ENCODE measurements at regions not wholly inside any gene's neighbourhood (a gene's known extent, or its start where the extent isn't known, plus 50 kb on each side); places are given as distances from the start of the nearest gene placed in this dataset.
"Not testable (repeated sequence)": the region's sequence is repeated elsewhere in the genome, so short reads cannot be mapped to it uniquely, and the experiment has no call there.

- no peak for DNase-seq (ENCODE audit: low spot score in 2 of 2)
- no peak overlapping the region for H3K4me3 Mint-ChIP-seq
- H3K27me3 Mint-ChIP-seq = peaks cover 37% of the 10 kb centered on the region
- no peaks in the 10 kb centered on the region for H3K9me3 Mint-ChIP-seq
- no peak overlapping the region for H3K27ac Mint-ChIP-seq (ENCODE audit: low read depth)
- ATAC-seq (replicated peaks; ENCODE audit: extremely low read depth, poor library complexity, severe bottlenecking) = no peak
- H3K4me1 Mint-ChIP-seq = no peaks in the 10 kb centered on the region
- H3K36me3 Mint-ChIP-seq (ENCODE audit: insufficient read depth) = no peaks in the 10 kb centered on the region
These were observed 200.1 kb downstream of the BCL11A start for GRCh38 chr2:60353406-60353800.

DNA sequence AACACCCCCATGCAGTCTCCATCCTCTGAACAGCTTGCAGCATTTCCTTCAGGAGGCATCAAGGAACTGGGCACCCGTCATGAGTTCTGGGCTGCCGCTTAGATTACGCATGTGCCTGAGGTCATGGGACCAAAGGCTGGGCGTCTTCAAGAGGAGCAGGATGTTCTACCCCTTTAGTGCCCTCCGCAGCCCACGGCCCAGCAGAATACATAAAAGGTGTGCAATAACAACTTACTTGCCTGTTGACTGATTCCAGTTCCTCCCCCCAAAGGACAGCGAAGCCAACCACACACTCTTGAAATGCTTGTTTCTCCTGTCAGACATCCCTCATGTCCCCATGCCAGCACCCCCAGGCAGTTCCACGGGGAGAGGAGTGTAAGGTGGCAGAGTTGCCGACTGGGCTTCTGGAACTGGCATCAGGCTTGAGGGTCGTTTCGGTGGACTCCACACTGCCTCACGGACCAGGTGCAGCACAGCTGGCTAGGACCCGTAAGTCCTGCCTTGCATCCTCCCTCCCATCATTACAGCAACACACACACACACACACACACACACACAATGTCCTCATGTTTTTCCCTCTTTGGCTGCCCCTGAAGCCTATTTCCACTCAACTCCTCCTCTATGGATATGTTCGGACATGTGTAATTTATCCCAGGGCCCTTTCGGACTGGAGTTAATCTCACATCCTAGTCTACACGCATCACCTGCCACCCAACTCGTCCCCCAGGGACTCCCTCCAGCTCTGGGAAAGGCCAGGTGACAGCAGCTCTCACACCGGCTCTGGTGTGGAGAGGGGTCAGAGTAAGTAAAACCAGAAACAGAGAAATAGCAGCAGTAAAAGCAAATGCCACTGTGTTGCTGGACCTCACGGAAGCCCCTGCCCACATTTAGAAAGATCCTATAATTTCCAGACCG is 200.7 kb downstream of the BCL11A start:
- no peaks in the 10 kb centered on the region for H3K36me3 Mint-ChIP-seq (ENCODE audit: insufficient read depth)
- no peaks in the 10 kb centered on the region for H3K9me3 Mint-ChIP-seq
- DNase-seq (ENCODE audit: low spot score in 2 of 2) (no peak), ATAC-seq (replicated peaks; ENCODE audit: extremely low read depth, poor library complexity, severe bottlenecking) (no peak)
- no peak overlapping the region for H3K27ac Mint-ChIP-seq (ENCODE audit: low read depth)
- peaks cover 35% of the 10 kb centered on the region for H3K27me3 Mint-ChIP-seq
- no peaks in the 10 kb centered on the region for H3K4me1 Mint-ChIP-seq
- H3K4me3 Mint-ChIP-seq = no peak overlapping the region

DNA sequence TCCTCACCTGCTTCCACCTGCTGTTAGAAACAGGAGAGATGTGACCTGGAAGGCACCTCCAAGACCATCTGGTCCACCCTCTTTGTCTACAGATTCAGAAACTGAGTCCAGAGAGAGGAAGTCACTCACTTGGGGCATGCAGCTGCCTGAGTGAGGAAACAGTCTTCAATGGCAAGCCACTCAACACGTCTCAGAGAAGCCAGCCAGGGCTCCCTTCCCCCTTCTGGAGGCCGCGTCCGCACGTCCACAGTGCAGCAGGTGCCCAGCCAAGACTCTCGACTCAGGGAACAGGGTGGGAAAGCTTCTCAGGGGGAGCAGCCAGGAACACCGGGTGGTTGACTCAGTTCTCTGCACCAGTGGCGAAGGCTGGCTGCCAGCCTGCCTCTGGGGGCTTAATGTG is 201.7 kb downstream of the BCL11A start:
- no peaks in the 10 kb centered on the region for H3K4me1 Mint-ChIP-seq
- H3K4me3 Mint-ChIP-seq = no peak overlapping the region
- no peaks in the 10 kb centered on the region for H3K9me3 Mint-ChIP-seq

GRCh38 chr2:60351321-60351720 is 202.1 kb downstream of the BCL11A start:
- no peak for DNase-seq (ENCODE audit: low spot score in 2 of 2)
- Mint-ChIP-seq H3K27me3 (peaks cover 23% of the 10 kb centered on the region), H3K4me3 (no peak overlapping the region), H3K27ac (ENCODE audit: low read depth) (no peak overlapping the region), H3K9me3 (no peaks in the 10 kb centered on the region), H3K4me1 (no peaks in the 10 kb centered on the region), H3K36me3 (ENCODE audit: insufficient read depth) (no peaks in the 10 kb centered on the region)
- ATAC-seq (replicated peaks; ENCODE audit: extremely low read depth, poor library complexity, severe bottlenecking) = no peak

More for the DNA sequence above, 201.7 kb downstream of the BCL11A start:
- DNase-seq (ENCODE audit: low spot score in 2 of 2) (no peak), ATAC-seq (replicated peaks; ENCODE audit: extremely low read depth, poor library complexity, severe bottlenecking) (peak; percentile 11)
- Mint-ChIP-seq H3K27me3 (peaks cover 28% of the 10 kb centered on the region), H3K27ac (ENCODE audit: low read depth) (no peak overlapping the region), H3K36me3 (ENCODE audit: insufficient read depth) (no peaks in the 10 kb centered on the region)

- Mint-ChIP-seq H3K9me3 (no peaks in the 10 kb centered on the region), H3K4me1 (no peaks in the 10 kb centered on the region), H3K27ac (ENCODE audit: low read depth) (no peak overlapping the region), H3K36me3 (ENCODE audit: insufficient read depth) (no peaks in the 10 kb centered on the region), H3K27me3 (peaks cover 21% of the 10 kb centered on the region), H3K4me3 (no peak overlapping the region)
- ATAC-seq (replicated peaks; ENCODE audit: extremely low read depth, poor library complexity, severe bottlenecking) (no peak), DNase-seq (ENCODE audit: low spot score in 2 of 2) (no peak)
These were observed 202.7 kb downstream of the BCL11A start for GRCh38 chr2:60350791-60351190.

DNA sequence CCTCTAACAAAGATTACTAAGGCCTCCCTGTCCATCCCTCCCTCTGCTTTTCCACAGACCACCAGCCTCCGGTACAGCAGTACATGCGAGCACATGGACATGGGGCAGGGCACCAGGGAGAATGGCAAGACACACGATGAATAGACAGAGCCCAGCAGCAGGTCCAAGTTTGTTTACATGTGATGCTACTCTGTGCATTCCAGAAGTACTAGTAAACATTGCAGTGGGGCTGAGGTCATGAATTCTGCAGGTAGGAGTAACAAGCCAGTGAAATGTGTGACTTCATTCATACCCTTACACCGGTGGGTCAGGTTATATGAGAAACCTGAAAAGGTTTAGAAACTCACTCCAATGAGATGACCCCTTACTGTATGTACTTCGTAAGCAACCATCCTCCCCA is 205.7 kb downstream of the BCL11A start:
- Mint-ChIP-seq H3K36me3 (ENCODE audit: insufficient read depth) (no peaks in the 10 kb centered on the region), H3K9me3 (no peaks in the 10 kb centered on the region), H3K4me3 (no peak overlapping the region), H3K4me1 (no peaks in the 10 kb centered on the region), H3K27me3 (peaks cover 16% of the 10 kb centered on the region), H3K27ac (ENCODE audit: low read depth) (no peak overlapping the region)
- DNase-seq (ENCODE audit: low spot score in 2 of 2) (no peak), ATAC-seq (replicated peaks; ENCODE audit: extremely low read depth, poor library complexity, severe bottlenecking) (no peak)

- not testable (repeated sequence) for H3K4me1 Mint-ChIP-seq; H3K27ac Mint-ChIP-seq (ENCODE audit: low read depth)
These were observed 211.0 kb downstream of the BCL11A start for GRCh38 chr2:60342491-60342890.

GRCh38 chr2:60341151-60341550 is 212.3 kb downstream of the BCL11A start:
- DNase-seq (ENCODE audit: low spot score in 2 of 2) = no peak
- no peak overlapping the region for H3K4me3 Mint-ChIP-seq
- H3K27me3 Mint-ChIP-seq = peaks cover 20% of the 10 kb centered on the region
- H3K27ac Mint-ChIP-seq (ENCODE audit: low read depth) = no peak overlapping the region
- no peaks in the 10 kb centered on the region for H3K4me1 Mint-ChIP-seq
- no peaks in the 10 kb centered on the region for H3K9me3 Mint-ChIP-seq
- no peaks in the 10 kb centered on the region for H3K36me3 Mint-ChIP-seq (ENCODE audit: insufficient read depth)
- ATAC-seq (replicated peaks; ENCODE audit: extremely low read depth, poor library complexity, severe bottlenecking) = no peak

More at GRCh38 chr2:60342491-60342890, 211.0 kb downstream of the BCL11A start:
- DNase-seq (ENCODE audit: low spot score in 2 of 2); ATAC-seq (replicated peaks; ENCODE audit: extremely low read depth, poor library complexity, severe bottlenecking); H3K4me3 Mint-ChIP-seq; H3K9me3 Mint-ChIP-seq; H3K36me3 Mint-ChIP-seq (ENCODE audit: insufficient read depth): not testable (repeated sequence)
- peaks cover 20% of the 10 kb centered on the region for H3K27me3 Mint-ChIP-seq

DNA sequence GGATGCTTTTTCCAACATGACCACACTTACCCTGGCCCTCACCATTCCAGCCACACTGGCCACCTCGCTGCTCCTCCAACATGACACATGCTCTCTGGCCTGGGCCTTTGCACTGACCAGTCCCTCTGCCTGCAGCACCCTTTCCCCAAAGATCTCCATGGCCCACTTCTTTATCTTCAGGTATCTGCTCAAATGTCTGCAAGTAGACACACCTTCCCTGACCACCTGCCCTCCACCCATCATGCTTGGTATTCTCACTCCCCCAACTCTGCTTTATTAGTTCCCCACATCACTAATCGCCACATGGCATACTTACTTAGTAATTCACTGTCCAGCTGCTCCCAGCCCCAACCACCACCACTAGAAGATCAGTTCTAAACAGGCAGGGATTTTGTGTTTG is 214.2 kb downstream of the BCL11A start:
- DNase-seq (ENCODE audit: low spot score in 2 of 2) (no peak), ATAC-seq (replicated peaks; ENCODE audit: extremely low read depth, poor library complexity, severe bottlenecking) (no peak)
- Mint-ChIP-seq H3K9me3 (no peaks in the 10 kb centered on the region), H3K4me3 (no peak overlapping the region), H3K36me3 (ENCODE audit: insufficient read depth) (no peaks in the 10 kb centered on the region), H3K27me3 (peaks cover 17% of the 10 kb centered on the region), H3K27ac (ENCODE audit: low read depth) (no peak overlapping the region), H3K4me1 (no peaks in the 10 kb centered on the region)

- no peak overlapping the region for H3K27ac Mint-ChIP-seq (ENCODE audit: low read depth)
These were observed 216.3 kb downstream of the BCL11A start for GRCh38 chr2:60337142-60337497.

DNA sequence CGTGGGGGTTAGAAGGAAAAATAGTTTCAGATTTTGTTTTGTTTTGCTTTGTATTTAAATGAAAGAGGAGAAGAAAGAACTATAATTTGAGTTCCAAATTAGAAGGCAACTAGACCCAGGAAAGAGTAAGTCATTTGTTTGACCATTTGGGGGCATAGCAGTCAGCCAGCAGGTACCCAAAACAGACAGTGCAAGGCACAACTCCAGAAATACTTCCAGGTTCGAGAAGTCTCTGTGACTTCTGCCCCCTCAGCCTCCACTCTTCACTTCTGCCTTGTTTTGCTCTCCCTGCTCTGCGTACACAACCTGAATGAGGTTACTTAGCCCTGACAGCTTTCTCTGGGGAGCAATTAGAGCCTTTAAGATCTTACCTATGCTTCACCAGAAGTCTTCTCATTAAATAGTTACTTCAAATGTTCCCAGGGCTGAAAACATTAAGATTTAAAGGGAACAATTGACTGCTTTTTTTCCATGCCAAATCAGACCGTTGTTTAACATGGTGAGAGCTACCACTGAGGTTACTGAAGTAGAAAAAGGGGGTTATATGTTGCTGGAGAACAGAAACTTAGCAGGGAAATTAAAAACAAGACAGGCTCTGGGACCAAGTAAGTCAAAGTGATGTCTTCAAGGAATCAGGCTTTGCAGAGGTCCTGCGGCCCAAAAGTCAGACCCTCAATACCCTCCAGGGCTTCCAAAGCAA is 216.9 kb downstream of the BCL11A start:
- no peaks in the 10 kb centered on the region for H3K4me1 Mint-ChIP-seq

More at GRCh38 chr2:60337142-60337497, 216.3 kb downstream of the BCL11A start:
- DNase-seq (ENCODE audit: low spot score in 2 of 2) (no peak), ATAC-seq (replicated peaks; ENCODE audit: extremely low read depth, poor library complexity, severe bottlenecking) (no peak)
- Mint-ChIP-seq H3K4me3 (no peak overlapping the region), H3K9me3 (no peaks in the 10 kb centered on the region), H3K27me3 (peaks cover 9% of the 10 kb centered on the region), H3K4me1 (no peaks in the 10 kb centered on the region), H3K36me3 (ENCODE audit: insufficient read depth) (no peaks in the 10 kb centered on the region)

DNA sequence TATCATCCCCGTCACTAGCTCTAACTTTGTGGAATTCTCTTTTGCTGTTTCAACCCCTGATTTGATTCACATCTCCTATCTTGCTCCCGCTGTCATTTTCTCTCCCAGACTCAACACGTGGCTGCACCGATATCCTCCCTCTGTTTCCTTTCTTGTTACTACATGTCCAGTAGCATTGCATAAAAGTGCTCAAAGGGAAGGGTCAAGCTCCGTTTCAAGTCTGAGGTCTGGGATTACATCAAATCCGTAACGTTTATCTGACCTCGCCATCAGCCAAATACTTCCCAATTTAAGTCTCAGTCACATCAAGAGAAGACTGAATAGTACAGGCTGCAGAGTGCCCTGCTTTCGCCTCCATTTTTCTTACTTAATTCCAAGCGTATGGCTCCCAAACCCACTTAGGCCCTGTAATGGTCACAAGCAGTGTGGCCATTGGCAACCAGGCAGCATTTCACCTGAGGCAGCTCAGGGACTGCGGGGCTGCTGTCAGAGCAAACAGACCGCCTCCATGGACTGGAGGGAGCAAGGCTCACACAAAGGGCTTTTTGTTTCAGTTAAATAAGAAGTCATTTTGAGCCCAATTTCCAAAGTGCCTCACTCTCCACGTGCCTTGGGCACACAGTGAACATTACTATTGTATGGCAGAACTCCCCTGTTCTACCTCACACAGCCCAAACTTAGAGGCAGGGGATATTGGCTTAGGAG is 217.8 kb downstream of the BCL11A start:
- H3K27ac Mint-ChIP-seq (ENCODE audit: low read depth) = no peak overlapping the region
- H3K36me3 Mint-ChIP-seq (ENCODE audit: insufficient read depth) = no peaks in the 10 kb centered on the region
- H3K27me3 Mint-ChIP-seq = no peaks in the 10 kb centered on the region
- H3K4me1 Mint-ChIP-seq = no peaks in the 10 kb centered on the region
- no peaks in the 10 kb centered on the region for H3K9me3 Mint-ChIP-seq
- no peak for ATAC-seq (replicated peaks; ENCODE audit: extremely low read depth, poor library complexity, severe bottlenecking)
- no peak for DNase-seq (ENCODE audit: low spot score in 2 of 2)
- H3K4me3 Mint-ChIP-seq = no peak overlapping the region

More for the DNA sequence above, 216.9 kb downstream of the BCL11A start:
- DNase-seq (ENCODE audit: low spot score in 2 of 2) (no peak), ATAC-seq (replicated peaks; ENCODE audit: extremely low read depth, poor library complexity, severe bottlenecking) (no peak)
- no peaks in the 10 kb centered on the region for H3K9me3 Mint-ChIP-seq
- H3K36me3 Mint-ChIP-seq (ENCODE audit: insufficient read depth) = no peaks in the 10 kb centered on the region
- H3K4me3 Mint-ChIP-seq = no peak overlapping the region
- no peak overlapping the region for H3K27ac Mint-ChIP-seq (ENCODE audit: low read depth)
- peaks cover 4% of the 10 kb centered on the region for H3K27me3 Mint-ChIP-seq
